GM12872 (cell line): ENCODE measurements at regions not wholly inside any gene's neighbourhood (a gene's known extent, or its start where the extent isn't known, plus 50 kb on each side); places are given as distances from the start of the nearest gene placed in this dataset.

Source experiments
- CTCF ChIP-seq: IDR thresholded peaks from 3 replicates; pipeline ENCODE4 v1.5.1; 2011; ENCODE audit warnings: low read depth, mild to moderate bottlenecking, low read length, moderate library complexity; ENCODE audit not compliant: insufficient read depth

GRCh38 chr9:103152473-103152872 lies 157.3 kb downstream of the CYLC2 start:
- TF ChIP-seq CTCF, result no peak

- TF ChIP-seq CTCF, result no peak
These were observed 172.4 kb downstream of the CYLC2 start for GRCh38 chr9:103167530-103167929.

GRCh38 chr9:103168254-103168653 lies 173.1 kb downstream of the CYLC2 start:
- TF ChIP-seq CTCF, result no peak

GRCh38 chr9:103169798-103170197 lies 174.7 kb downstream of the CYLC2 start:
- TF ChIP-seq CTCF, result no peak

- no peak for TF ChIP-seq CTCF
These were observed 188.6 kb downstream of the CYLC2 start for GRCh38 chr9:103183701-103184171.

GRCh38 chr9:103186959-103187358 lies 191.8 kb downstream of the CYLC2 start:
- no peak for TF ChIP-seq CTCF

GRCh38 chr9:103188781-103189350 lies 193.7 kb downstream of the CYLC2 start:
- TF ChIP-seq CTCF, result no peak
